ENCODE measurements at regions not wholly inside any gene's neighbourhood (a gene's known extent, or its start where the extent isn't known, plus 50 kb on each side); places are given as distances from the start of the nearest gene placed in this dataset.
"Not testable (repeated sequence)": the region's sequence is repeated elsewhere in the genome, so short reads cannot be mapped to it uniquely, and the experiment has no call there.

DNA sequence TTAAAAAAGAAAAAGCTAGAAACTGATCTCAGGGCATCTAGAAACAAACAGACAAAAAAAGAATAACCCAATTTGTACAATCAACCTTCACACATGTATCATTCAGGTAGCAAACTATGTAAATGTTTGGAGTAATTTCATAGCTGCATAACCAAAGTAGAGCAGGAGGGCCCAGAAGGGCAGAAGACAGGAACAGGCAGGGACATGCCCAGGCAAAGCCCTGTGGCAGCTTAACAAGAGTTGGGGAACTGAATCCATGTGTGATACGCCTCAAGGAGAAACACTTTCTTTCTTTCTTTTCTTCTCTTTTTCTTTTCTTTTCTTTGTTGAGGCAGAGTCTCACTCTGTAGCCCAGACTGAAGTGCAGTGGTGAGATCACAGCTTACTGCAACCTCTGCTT is 390.4 kb upstream of the ANKRD20A1 start:
- not testable (repeated sequence) for TF ChIP-seq POLR2A, POLR2AphosphoS5, EP300 (IDR thresholded peaks at IDR 0.05)
- TF ChIP-seq, protein P1, sequence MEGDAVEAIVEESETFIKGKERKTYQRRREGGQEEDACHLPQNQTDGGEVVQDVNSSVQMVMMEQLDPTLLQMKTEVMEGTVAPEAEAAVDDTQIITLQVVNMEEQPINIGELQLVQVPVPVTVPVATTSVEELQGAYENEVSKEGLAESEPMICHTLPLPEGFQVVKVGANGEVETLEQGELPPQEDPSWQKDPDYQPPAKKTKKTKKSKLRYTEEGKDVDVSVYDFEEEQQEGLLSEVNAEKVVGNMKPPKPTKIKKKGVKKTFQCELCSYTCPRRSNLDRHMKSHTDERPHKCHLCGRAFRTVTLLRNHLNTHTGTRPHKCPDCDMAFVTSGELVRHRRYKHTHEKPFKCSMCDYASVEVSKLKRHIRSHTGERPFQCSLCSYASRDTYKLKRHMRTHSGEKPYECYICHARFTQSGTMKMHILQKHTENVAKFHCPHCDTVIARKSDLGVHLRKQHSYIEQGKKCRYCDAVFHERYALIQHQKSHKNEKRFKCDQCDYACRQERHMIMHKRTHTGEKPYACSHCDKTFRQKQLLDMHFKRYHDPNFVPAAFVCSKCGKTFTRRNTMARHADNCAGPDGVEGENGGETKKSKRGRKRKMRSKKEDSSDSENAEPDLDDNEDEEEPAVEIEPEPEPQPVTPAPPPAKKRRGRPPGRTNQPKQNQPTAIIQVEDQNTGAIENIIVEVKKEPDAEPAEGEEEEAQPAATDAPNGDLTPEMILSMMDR (IDR thresholded peaks at IDR 0.05) = not testable (repeated sequence)

Data from upper lobe of left lung (tissue), 4 donors.